Tibial nerve (tissue), 4 donors: ENCODE measurements at regions not wholly inside any gene's neighbourhood (a gene's known extent, or its start where the extent isn't known, plus 50 kb on each side); places are given as distances from the start of the nearest gene placed in this dataset.

ENCODE experiments used
- DNase-seq, 2 donors: peaks; one replicate each; pipeline ENCODE4 v3.0.0-alpha.2; 2019; ENCODE audit warnings: low spot score in 2 of 2
- H3K27ac ChIP-seq, 4 donors: fragments of 200-600 bp; sonication (generic) in 3 of 4; one replicate each; pipeline ENCODE4 v1.5.1; 2017 to 2019; ENCODE audit warnings: mild to moderate bottlenecking in 1 of 4
- H3K27me3 ChIP-seq, 2 donors: fragments of 200-600 bp; sonication (generic) in 1 of 2; one replicate each; pipeline versions ENCODE4 v1.5.1 to v1.6.0; 2017 to 2019
- H3K36me3 ChIP-seq, 3 donors: fragments of 200-600 bp; sonication (generic); one replicate each; pipeline ENCODE4 v1.5.1; 2018 to 2019
- H3K4me1 ChIP-seq, 4 donors: fragments of 200-600 bp; sonication (generic) in 3 of 4; one replicate each; pipeline ENCODE4 v1.5.1; 2017 to 2019
- H3K4me3 ChIP-seq, 4 donors: fragments of 200-600 bp; sonication (generic) in 3 of 4; one replicate each; pipeline ENCODE4 v1.5.1; 2017 to 2019; ENCODE audit warnings: mild to moderate bottlenecking in 1 of 4, moderate library complexity in 1 of 4
- H3K9me3 ChIP-seq, 4 donors: fragments of 200-600 bp; sonication (generic) in 3 of 4; one replicate each; pipeline ENCODE4 v1.5.1; 2017 to 2019
- CTCF ChIP-seq, 5 experiments: fragments of 200-600 bp in 3 of 5; fragments of 450-650 bp in 2 of 5; sonication (generic) in 3 of 5; IDR thresholded peaks; one replicate each; pipeline ENCODE4 v1.5.1; 2016 to 2019; ENCODE audit warnings: antibody characterized with exemption in 5 of 5, mild to moderate bottlenecking in 3 of 5, moderate library complexity in 2 of 5
- EP300 ChIP-seq, 2 donors: sonication (generic); formaldehyde crosslinking; IDR thresholded peaks; one replicate each; pipeline ENCODE4 v1.6.1; 2017; ENCODE audit warnings: antibody characterized with exemption in 2 of 2, mild to moderate bottlenecking in 1 of 2
- POLR2A ChIP-seq, 2 donors: fragments of 450-650 bp; IDR thresholded peaks; one replicate each; pipeline ENCODE4 v1.6.1; 2017; ENCODE audit warnings: antibody characterized with exemption in 2 of 2, mild to moderate bottlenecking in 2 of 2, moderate library complexity in 2 of 2
- WGBS, 2 donors: methylation state at CpG; one replicate each; pipeline ENCODE4 v1.1.5; 2018; 5-methylcytosine and 5-hydroxymethylcytosine counted together

- no peak for DNase-seq
- H3K36me3 ChIP-seq: no peaks in the 10 kb centered on the region
- H3K4me3 ChIP-seq: no peak overlapping the region
- no peak for TF ChIP-seq EP300 (IDR thresholded peaks at IDR 0.05)
- TF ChIP-seq CTCF (IDR thresholded peaks at IDR 0.05): no peak
- no peak for TF ChIP-seq POLR2A (IDR thresholded peaks at IDR 0.05)
- H3K4me1 ChIP-seq: peaks cover 0 to 12% (median 7%) of the 10 kb centered on the region in 4 donors
- H3K27me3 ChIP-seq: no peaks in the 10 kb centered on the region
- no peaks in the 10 kb centered on the region for H3K9me3 ChIP-seq
- no peak overlapping the region for H3K27ac ChIP-seq
Measured at GRCh38 chr12:92079054-92079385, 66.6 kb downstream of the BTG1 start.

GRCh38 chr12:92078167-92079053 is 67.2 kb downstream of the BTG1 start:
- no peaks in the 10 kb centered on the region for H3K27me3 ChIP-seq
- peak in 1 of 2 donors; percentile 36 for TF ChIP-seq EP300 (IDR thresholded peaks at IDR 0.05)
- TF ChIP-seq CTCF (IDR thresholded peaks at IDR 0.05): no peak
- WGBS, 2 donors: 48 to 49% methylated on average over 4 of the region's 4 CpGs
- DNase-seq: peak in 1 of 2 donors; percentile 48
- H3K4me1 ChIP-seq: peaks cover 0 to 12% (median 7%) of the 10 kb centered on the region in 4 donors
- H3K4me3 ChIP-seq: no peak overlapping the region
- no peaks in the 10 kb centered on the region for H3K36me3 ChIP-seq
- no peaks in the 10 kb centered on the region for H3K9me3 ChIP-seq
- peak overlapping the region in 1 of 4 donors; percentile 59 for H3K27ac ChIP-seq

GRCh38 chr12:92077530-92077929 is 68.1 kb downstream of the BTG1 start:
- Histone ChIP-seq H3K4me1 (peaks cover 0 to 12% (median 7%) of the 10 kb centered on the region in 4 donors), H3K36me3 (no peaks in the 10 kb centered on the region), H3K4me3 (no peak overlapping the region), H3K27ac (peak overlapping the region in 1 of 4 donors; percentile 59), H3K27me3 (no peaks in the 10 kb centered on the region), H3K9me3 (no peaks in the 10 kb centered on the region)
- no peak for DNase-seq
- TF ChIP-seq POLR2A (IDR thresholded peaks at IDR 0.05) (no peak), CTCF (IDR thresholded peaks at IDR 0.05) (no peak), EP300 (IDR thresholded peaks at IDR 0.05) (no peak)
- WGBS, 2 donors: 93 to 100% methylated on average over 1 of the region's 1 CpG

GRCh38 chr12:92076101-92076500 is 69.5 kb downstream of the BTG1 start:
- no peak overlapping the region for H3K4me3 ChIP-seq
- TF ChIP-seq CTCF (IDR thresholded peaks at IDR 0.05) (no peak), POLR2A (IDR thresholded peaks at IDR 0.05) (no peak), EP300 (IDR thresholded peaks at IDR 0.05) (no peak)
- H3K9me3 ChIP-seq: no peaks in the 10 kb centered on the region
- H3K27me3 ChIP-seq: no peaks in the 10 kb centered on the region
- no peak for DNase-seq
- no peaks in the 10 kb centered on the region for H3K36me3 ChIP-seq
- H3K27ac ChIP-seq: no peak overlapping the region
- peaks cover 0 to 12% (median 7%) of the 10 kb centered on the region in 4 donors for H3K4me1 ChIP-seq

- Histone ChIP-seq H3K4me3 (no peak overlapping the region), H3K4me1 (peaks cover 0 to 12% (median 7%) of the 10 kb centered on the region in 4 donors), H3K9me3 (no peaks in the 10 kb centered on the region), H3K36me3 (no peaks in the 10 kb centered on the region), H3K27ac (no peak overlapping the region), H3K27me3 (no peaks in the 10 kb centered on the region)
- no peak for DNase-seq
- WGBS, 2 donors: 64 to 67% methylated on average over 2 of the region's 2 CpGs
- TF ChIP-seq CTCF (IDR thresholded peaks at IDR 0.05) (no peak), EP300 (IDR thresholded peaks at IDR 0.05) (no peak), POLR2A (IDR thresholded peaks at IDR 0.05) (no peak)
Measured at GRCh38 chr12:92075425-92075914, 70.2 kb downstream of the BTG1 start.
